HUES64 (cell line): ENCODE measurements at regions not wholly inside any gene's neighbourhood (a gene's known extent, or its start where the extent isn't known, plus 50 kb on each side); places are given as distances from the start of the nearest gene placed in this dataset.

Source experiments
- H3K27ac ChIP-seq: 2 replicates; pipeline ENCODE4 v1.7.0; 2013; ENCODE audit warnings: low read depth, low read length, inconsistent platforms
- H3K27me3 ChIP-seq: 2 replicates; pipeline ENCODE4 v1.6.1; 2013; ENCODE audit warnings: mild to moderate bottlenecking, low read length; ENCODE audit not compliant: insufficient read depth
- H3K36me3 ChIP-seq: 2 replicates; pipeline ENCODE4 v1.6.1; 2013; ENCODE audit warnings: mild to moderate bottlenecking, low read length; ENCODE audit not compliant: insufficient read depth
- H3K4me1 ChIP-seq: 2 replicates; pipeline ENCODE4 v1.6.1; 2013; ENCODE audit warnings: mild to moderate bottlenecking, low read length, moderate library complexity; ENCODE audit not compliant: insufficient read depth
- H3K4me3 ChIP-seq: 2 replicates; pipeline ENCODE4 v1.5.1; 2013; ENCODE audit warnings: mild to moderate bottlenecking, low read length, moderate library complexity
- H3K9ac ChIP-seq: 2 replicates; pipeline ENCODE4 v1.6.1; 2013; ENCODE audit warnings: mild to moderate bottlenecking, low read depth, low read length
- H3K9me3 ChIP-seq: 2 replicates; pipeline ENCODE4 v1.6.1; 2013; ENCODE audit warnings: low read depth, low read length; ENCODE audit not compliant: insufficient read depth
- WGBS: fragments of 150-250, 120-280 bp; methylation state at CpG from one replicate; pipeline ENCODE4 v1.1.7; 2013; ENCODE audit warnings: missing lambda C conversion rate; 5-methylcytosine and 5-hydroxymethylcytosine counted together

DNA sequence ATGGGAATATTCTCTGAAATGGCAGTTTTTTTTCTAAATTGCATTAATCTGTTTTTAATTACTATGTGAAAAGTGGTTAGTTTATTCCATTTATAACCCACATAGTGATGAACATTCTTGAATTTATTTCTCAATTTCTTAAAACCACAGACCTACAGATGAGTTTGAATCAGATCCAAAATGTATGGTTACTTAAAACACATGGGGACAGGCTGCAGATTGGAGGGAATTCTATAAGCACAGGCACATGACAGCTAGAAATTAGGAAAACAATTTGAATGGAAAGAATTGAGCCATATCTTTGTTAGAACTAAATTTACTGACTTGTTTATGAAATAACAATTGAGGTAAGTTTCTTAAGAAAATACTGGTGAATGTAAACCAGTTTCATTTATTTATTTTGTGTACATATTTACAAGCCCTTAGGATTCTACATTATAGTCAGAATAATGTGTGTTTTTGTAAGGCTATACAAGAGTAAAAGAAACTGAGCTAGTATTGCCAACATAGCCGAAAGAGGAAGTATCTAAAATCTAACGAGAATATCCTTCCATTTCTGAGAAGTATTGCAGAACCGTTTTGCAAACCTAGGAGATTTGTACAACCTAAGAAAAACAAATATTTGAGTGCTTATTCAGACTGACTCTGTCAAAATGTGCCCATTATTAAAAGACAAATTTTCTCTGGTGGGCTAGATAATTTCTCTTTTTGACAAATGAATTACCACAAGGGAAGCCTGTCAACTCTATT, 434.3 kb upstream of the SEMA3D start:
- Histone ChIP-seq H3K36me3 (no peaks in the 10 kb centered on the region), H3K9ac (no peak overlapping the region), H3K27me3 (no peaks in the 10 kb centered on the region), H3K4me3 (no peak overlapping the region), H3K9me3 (no peaks in the 10 kb centered on the region), H3K27ac (no peak overlapping the region), H3K4me1 (no peaks in the 10 kb centered on the region)
- WGBS, result 100% methylated on average over 3 of the region's 3 CpGs

GRCh38 chr7:85619236-85619635, 432.4 kb upstream of the SEMA3D start:
- no peak overlapping the region for H3K27ac ChIP-seq
- H3K27me3 ChIP-seq, result no peaks in the 10 kb centered on the region
- H3K4me1 ChIP-seq, result no peaks in the 10 kb centered on the region
- no peak overlapping the region for H3K4me3 ChIP-seq
- 100% methylated on average over 1 of the region's 1 CpG for WGBS
- H3K9me3 ChIP-seq, result no peaks in the 10 kb centered on the region
- no peaks in the 10 kb centered on the region for H3K36me3 ChIP-seq
- no peak overlapping the region for H3K9ac ChIP-seq

DNA sequence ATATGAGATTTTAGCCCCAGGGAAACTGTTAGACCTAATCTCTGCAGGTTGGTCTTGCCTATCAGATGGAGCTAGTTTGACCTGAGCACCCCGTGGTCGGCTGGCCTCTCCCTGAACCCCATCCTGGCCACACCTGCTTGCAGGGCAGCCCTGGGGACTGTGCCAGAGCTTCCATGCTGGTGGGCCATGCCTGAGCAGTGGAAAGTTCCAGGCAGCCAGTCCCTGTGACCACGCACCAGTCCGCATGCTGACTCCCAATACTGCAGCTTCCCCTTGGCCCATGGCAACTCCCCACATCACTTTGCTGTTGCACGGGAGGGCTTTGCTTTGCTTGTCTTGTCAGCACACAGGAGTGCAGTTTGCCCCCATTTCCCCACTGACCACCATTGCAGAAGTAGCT, 427.8 kb upstream of the SEMA3D start:
- no peak overlapping the region for H3K4me3 ChIP-seq
- WGBS, result 96% methylated on average over 5 of the region's 5 CpGs

GRCh38 chr7:85612514-85612913, 425.7 kb upstream of the SEMA3D start:
- Histone ChIP-seq H3K9ac (no peak overlapping the region), H3K9me3 (no peaks in the 10 kb centered on the region), H3K4me1 (no peaks in the 10 kb centered on the region), H3K27me3 (no peaks in the 10 kb centered on the region), H3K36me3 (no peaks in the 10 kb centered on the region), H3K4me3 (no peak overlapping the region), H3K27ac (no peak overlapping the region)

More for the DNA sequence above, 427.8 kb upstream of the SEMA3D start:
- Histone ChIP-seq H3K27ac (no peak overlapping the region), H3K9me3 (no peaks in the 10 kb centered on the region), H3K9ac (no peak overlapping the region), H3K27me3 (no peaks in the 10 kb centered on the region), H3K4me1 (no peaks in the 10 kb centered on the region), H3K36me3 (no peaks in the 10 kb centered on the region)

DNA sequence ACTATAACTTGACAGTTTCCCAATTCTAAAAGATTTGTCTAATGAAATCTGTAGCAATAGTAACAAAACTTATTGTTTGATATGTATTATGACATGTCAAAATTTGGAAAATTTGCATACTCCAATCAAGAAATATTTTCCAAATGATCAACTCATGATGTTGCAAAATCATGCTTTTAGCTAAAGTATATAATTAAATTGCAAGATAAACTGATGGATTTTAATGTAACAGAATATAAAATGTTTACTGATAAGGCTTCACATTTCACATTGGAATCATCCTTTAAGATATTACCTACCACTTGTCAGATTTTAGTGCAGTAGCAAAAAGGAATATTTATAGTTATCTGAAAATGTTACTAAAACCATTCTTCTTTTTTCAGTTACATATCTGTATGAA, 421.9 kb upstream of the SEMA3D start:
- no peaks in the 10 kb centered on the region for H3K9me3 ChIP-seq
- H3K27me3 ChIP-seq, result no peaks in the 10 kb centered on the region
- H3K4me1 ChIP-seq, result no peaks in the 10 kb centered on the region
- H3K27ac ChIP-seq, result no peak overlapping the region
- H3K36me3 ChIP-seq, result no peaks in the 10 kb centered on the region
- no peak overlapping the region for H3K4me3 ChIP-seq
- H3K9ac ChIP-seq, result no peak overlapping the region

DNA sequence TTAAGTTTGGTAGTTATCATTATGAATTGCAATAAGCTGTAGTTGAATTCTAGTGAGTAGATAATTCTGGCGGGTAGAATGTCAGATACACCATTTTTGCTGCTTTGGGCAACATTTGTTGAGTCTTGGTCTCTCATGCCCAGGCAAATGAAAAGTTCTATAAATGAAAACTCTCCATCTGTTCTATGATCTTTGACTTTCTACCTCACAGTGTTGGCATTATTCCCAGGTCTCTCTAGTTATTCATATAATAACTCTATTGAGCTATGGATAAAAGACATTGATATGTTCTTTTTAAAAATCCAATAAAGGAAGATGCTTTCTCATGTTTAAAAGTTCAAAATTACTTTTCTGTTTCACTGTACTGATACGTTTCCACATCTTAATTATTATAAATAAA, 415.3 kb upstream of the SEMA3D start:
- Histone ChIP-seq H3K4me3 (no peak overlapping the region), H3K4me1 (0 out of 2 replicates have a peak, but pooled peaks cover 6% of the 10 kb centered on the region), H3K27me3 (no peaks in the 10 kb centered on the region), H3K9ac (no peak overlapping the region), H3K27ac (no peak overlapping the region), H3K9me3 (no peaks in the 10 kb centered on the region), H3K36me3 (no peaks in the 10 kb centered on the region)
- 96% methylated on average over 1 of the region's 2 CpGs for WGBS

GRCh38 chr7:85600395-85600794, 413.5 kb upstream of the SEMA3D start:
- Histone ChIP-seq H3K27ac (no peak overlapping the region), H3K27me3 (no peaks in the 10 kb centered on the region), H3K36me3 (no peaks in the 10 kb centered on the region), H3K4me1 (0 out of 2 replicates have a peak, but pooled peaks cover 6% of the 10 kb centered on the region), H3K4me3 (no peak overlapping the region), H3K9ac (no peak overlapping the region), H3K9me3 (no peaks in the 10 kb centered on the region)
- 68% methylated on average over 3 of the region's 3 CpGs for WGBS

GRCh38 chr7:85596827-85597226, 410.0 kb upstream of the SEMA3D start:
- WGBS, result 81% methylated on average over 2 of the region's 2 CpGs
- H3K4me1 ChIP-seq, result 0 out of 2 replicates have a peak, but pooled peaks cover 6% of the 10 kb centered on the region

DNA sequence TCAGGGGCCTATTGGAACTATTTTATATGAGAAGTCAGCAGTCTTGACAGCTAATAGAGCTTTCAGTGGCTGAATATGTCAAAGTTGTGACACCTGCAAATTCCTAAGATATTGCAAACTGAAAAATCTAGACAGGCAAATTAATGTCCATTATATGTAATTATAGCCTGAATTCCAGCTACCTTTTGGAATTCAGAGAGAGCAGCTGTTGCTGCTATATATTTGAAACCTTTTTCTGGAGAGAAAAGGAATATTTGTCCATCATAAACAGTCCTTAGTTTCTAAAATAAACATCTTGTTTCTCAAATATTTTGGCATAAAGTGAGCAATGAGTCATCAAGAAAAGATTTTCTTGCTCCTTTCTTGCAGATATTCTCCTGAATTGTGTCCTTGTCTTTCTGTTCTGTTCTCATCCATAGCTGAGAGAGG, 408.9 kb upstream of the SEMA3D start:
- H3K4me3 ChIP-seq, result no peak overlapping the region
- no peaks in the 10 kb centered on the region for H3K4me1 ChIP-seq
- no peaks in the 10 kb centered on the region for H3K27me3 ChIP-seq
- H3K9me3 ChIP-seq, result no peaks in the 10 kb centered on the region
- no peak overlapping the region for H3K27ac ChIP-seq
- H3K9ac ChIP-seq, result no peak overlapping the region
- H3K36me3 ChIP-seq, result no peaks in the 10 kb centered on the region

More at GRCh38 chr7:85596827-85597226, 410.0 kb upstream of the SEMA3D start:
- Histone ChIP-seq H3K9ac (no peak overlapping the region), H3K27me3 (no peaks in the 10 kb centered on the region), H3K27ac (no peak overlapping the region), H3K36me3 (no peaks in the 10 kb centered on the region), H3K9me3 (no peaks in the 10 kb centered on the region), H3K4me3 (no peak overlapping the region)

- Histone ChIP-seq H3K9ac (no peak overlapping the region), H3K4me1 (no peaks in the 10 kb centered on the region), H3K9me3 (no peaks in the 10 kb centered on the region), H3K27me3 (no peaks in the 10 kb centered on the region), H3K4me3 (no peak overlapping the region), H3K36me3 (no peaks in the 10 kb centered on the region), H3K27ac (no peak overlapping the region)
- WGBS, result 82% methylated on average over 3 of the region's 3 CpGs
Observed at GRCh38 chr7:85593355-85593754, 406.5 kb upstream of the SEMA3D start.

DNA sequence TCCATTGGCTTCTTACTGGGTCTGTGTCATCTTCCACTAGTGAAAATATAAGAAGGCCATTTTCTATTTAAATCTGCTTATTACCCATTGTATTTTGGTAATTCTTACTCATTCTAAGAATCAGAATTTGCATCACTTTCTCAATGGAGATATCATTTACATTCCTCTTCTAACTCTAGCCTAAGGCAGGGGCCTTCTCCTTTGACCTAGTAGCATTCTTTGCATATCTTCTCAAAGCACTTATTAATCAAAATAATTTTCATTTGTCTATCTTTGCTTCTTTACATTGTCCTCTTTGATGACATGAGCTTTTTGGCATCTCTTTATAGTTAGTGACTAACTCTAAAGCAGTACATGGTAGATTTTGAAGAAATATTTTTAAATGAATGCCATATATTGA, 400.9 kb upstream of the SEMA3D start:
- no peak overlapping the region for H3K9ac ChIP-seq
- no peaks in the 10 kb centered on the region for H3K9me3 ChIP-seq
- no peaks in the 10 kb centered on the region for H3K4me1 ChIP-seq
- H3K27ac ChIP-seq, result no peak overlapping the region
- no peaks in the 10 kb centered on the region for H3K27me3 ChIP-seq
- H3K4me3 ChIP-seq, result no peak overlapping the region
- no peaks in the 10 kb centered on the region for H3K36me3 ChIP-seq

DNA sequence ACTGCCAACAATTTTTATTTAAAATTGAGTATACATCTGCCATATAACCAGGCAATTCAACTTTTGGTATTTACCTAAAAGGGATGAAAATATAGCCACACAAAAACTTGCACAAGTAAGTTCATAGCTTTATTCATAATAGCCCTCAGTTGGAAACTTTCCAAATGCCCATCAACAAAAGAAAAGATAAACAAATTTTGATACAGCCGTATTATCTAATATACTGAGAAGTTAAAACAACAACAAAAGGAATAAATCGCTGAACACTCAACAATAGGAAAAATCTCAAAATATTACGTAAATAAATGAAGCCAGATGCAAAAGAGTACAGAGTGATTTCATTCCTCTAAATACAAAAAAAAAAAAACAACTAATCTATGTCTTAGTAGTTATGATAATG, 399.2 kb upstream of the SEMA3D start:
- WGBS, result 93% methylated on average over 3 of the region's 3 CpGs
- Histone ChIP-seq H3K27me3 (no peaks in the 10 kb centered on the region), H3K9me3 (no peaks in the 10 kb centered on the region), H3K27ac (no peak overlapping the region), H3K9ac (no peak overlapping the region), H3K36me3 (no peaks in the 10 kb centered on the region), H3K4me3 (no peak overlapping the region), H3K4me1 (no peaks in the 10 kb centered on the region)
